NCI-H1417 (cell line): ENCODE measurements at regions not wholly inside any gene's neighbourhood (a gene's known extent, or its start where the extent isn't known, plus 50 kb on each side); places are given as distances from the start of the nearest gene placed in this dataset.

Experiments
- DNase-seq, 3 experiments: peaks; one replicate each; lab custom pipeline; 2025; lab: John Stamatoyannopoulos, UW

- no peak for DNase-seq
Measured at GRCh38 chr5:143664623-143665022, 147.3 kb upstream of the HMHB1 start.

DNA sequence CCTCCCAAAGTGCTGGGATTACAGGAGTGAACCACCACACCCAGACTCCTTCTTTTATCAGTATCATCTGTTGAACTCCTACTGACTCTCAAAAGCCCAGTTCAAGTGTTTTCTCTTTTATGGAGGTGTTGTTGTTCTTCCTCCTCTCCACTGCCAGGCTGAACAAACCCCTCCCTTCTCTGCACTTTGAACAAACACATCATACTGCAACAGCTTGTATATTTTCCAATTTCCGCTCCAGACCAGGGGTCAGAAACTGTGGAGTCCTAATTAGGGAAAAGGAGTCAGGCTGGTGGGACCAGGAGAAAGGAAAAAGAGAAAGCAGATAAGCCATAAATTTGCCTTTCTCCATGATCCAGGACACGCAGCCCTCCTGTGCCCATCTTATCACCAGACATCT is 148.1 kb upstream of the HMHB1 start:
- DNase-seq: no peak

DNA sequence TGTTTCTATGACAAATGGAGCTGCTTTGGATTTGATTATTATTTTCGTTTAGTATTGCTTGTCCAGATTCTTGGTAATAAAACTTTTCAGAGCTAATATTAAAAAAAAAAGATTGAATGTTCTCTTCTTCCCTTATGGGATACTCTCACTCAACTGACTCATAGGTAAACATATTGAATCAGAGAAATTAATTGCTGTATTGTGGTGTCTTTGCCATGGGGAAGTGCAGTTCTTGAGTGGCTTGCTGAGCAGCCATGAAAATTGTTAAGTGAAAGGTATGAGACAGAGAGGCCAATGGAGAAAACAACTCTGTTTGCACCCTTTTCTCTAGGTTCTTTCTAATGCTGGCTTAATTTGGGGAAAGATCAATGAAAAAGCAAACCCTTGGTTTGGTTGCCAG is 149.9 kb upstream of the HMHB1 start:
- DNase-seq: no peak

DNA sequence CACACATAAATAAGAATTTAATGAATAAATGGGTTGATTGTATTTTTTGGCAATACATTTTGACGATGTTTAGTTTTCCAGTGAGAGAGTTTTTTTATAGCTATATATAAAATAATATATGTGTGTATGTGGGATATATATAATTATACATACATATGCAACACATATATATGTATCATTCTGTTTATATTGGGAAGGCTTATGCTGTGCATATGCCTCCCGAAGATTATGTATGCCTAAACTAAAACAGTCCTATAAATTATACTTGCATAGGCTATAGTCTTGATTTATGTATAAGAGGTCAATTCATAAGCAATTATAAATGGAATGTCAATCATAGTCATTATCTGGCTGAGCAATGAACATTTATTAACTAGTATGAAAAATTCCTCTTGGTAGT is 151.3 kb upstream of the HMHB1 start:
- no peak for DNase-seq

DNA sequence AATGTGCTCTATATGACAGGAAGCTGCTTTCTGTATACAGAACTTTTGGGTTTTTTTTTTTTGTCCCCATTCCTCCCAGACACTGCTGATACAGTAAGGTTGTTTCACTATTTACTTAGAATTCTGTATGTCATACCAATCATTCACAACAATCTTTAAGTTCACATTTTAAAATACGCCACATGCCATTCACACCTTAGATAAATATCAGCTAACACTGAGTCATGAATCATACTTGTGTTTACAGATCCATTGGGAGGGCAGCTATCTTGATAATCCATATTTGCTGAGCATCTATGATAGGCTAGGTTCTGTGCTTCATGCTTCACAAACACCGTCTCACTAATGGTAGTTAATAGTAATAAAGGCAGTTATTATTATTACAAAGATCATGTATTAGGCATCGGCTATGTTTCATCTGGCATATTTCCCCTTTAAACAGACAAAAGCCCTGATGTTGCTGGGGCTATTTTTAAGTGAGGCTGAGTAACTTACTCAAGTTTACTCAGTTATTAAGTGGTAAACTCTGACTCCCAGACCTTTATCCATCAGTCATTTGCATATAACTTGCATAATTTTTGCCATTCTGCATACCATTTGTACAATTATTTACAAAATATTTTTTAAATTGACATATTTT is 152.2 kb upstream of the HMHB1 start:
- DNase-seq: peak in 2 of 3 experiments; percentile 1 to 21

DNA sequence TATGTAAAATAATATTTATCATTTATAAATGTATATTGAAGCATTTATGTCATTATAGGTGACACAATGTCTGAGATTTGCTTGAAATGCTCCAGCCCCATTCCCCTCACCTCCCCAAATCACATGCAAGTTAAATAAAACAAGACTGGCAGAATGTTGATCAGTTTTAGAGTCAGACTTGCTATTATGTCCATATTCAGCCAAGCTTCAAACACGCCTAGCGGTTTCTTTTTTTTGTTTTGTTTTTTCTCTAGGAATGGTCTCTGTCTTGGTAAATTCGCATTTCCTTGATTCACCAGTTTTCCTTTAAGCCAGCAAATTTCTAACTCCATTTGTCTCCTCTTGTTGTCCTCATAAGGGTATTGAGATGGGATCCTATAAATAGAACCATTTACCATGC is 153.0 kb upstream of the HMHB1 start:
- no peak for DNase-seq

- DNase-seq: peak; percentile 75 to 95 (median 95)
Measured at GRCh38 chr5:143657647-143658285, 154.2 kb upstream of the HMHB1 start.

GRCh38 chr5:143653766-143654282 is 158.1 kb upstream of the HMHB1 start:
- DNase-seq: no peak

DNA sequence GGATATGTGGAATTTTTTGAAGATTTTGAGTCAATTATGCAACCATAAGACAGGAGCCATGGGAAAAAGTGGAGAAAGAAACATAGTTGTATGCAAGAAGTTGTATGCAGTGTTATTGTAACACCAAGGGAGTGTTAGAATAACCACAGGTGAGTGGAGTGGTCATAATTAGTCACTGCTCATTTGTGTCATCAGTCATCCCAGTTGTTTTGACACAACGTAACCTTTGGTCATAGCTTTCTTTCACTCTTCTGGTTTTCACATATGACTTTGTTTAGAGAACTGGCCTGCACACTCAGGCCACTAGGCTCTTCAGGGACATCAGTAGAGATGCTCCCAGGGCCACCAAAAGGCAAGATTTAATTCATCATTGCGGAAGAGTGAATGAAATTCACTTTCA is 158.7 kb upstream of the HMHB1 start:
- no peak for DNase-seq

DNA sequence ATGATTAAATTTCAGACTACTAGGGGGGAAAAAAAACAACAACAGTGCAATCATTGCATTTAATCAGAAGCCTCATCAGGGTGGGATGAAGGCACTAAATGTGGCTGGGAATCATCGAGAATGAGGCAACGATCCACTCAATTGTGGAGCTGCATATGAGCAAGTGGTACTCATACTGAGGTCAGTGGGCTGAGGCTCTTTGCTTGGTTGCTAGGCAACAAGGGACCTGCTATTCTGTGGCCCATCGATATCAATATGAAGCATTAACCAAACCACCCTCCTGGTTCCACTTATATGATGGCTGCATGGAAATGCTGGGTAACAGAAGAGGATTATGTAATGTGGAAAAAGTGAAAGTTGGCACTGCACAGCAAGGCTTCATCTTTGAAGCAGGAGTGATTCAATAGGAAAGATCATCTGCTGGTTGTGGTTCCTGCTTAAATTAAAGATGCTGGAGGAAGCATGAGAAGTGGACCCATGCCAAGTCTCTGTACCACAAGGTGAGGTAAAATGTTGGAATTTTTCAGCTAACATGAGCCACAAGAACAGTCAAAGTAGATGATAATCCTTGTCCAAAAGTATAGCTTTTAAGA is 159.8 kb upstream of the HMHB1 start:
- peak in 1 of 3 experiments; percentile 22 for DNase-seq

GRCh38 chr5:143649937-143650621 is 161.9 kb upstream of the HMHB1 start:
- DNase-seq: no peak

- DNase-seq: peak in 1 of 3 experiments; percentile 12
Measured at GRCh38 chr5:143648696-143649095, 163.3 kb upstream of the HMHB1 start.

GRCh38 chr5:143646961-143647360 is 165.0 kb upstream of the HMHB1 start:
- DNase-seq: peak; percentile 5 to 73 (median 62)

DNA sequence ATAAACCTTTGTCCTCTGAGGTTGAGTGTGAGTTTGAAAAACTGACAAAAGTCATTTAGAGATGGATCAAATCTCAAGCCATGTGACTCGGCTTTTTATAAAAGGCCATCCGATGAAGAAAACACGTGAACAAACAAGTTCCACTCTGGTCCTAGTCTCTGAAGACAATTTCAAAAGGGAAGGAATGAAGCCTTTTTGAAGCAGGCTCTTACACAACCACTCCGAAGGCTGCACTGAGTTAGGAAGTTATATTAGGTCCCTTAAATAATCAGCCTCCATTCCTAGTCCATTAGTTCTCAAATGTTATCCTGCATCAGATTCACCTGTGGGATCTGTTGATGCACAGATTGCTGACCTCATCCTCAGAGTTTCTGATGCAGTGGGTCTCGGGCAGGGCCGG is 166.6 kb upstream of the HMHB1 start:
- no peak for DNase-seq

DNA sequence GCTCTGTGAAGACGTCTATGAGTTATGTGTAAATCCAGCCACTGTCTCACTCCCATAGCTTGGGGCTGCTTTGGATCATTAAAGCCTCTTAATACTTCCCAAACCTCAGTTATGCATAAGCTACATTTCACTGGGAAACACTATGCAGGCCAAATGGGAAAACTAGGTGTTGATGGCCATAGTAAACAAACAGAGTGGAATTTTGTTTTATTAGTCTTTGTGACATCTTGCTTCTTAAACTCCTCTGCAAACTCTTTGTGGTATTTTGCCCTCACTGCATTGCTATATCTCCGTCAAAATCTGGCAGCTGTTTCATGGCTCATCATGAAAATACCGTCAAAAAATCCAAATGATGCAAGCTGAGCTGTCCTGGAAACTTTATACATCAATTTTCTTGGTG is 167.2 kb upstream of the HMHB1 start:
- no peak for DNase-seq

DNA sequence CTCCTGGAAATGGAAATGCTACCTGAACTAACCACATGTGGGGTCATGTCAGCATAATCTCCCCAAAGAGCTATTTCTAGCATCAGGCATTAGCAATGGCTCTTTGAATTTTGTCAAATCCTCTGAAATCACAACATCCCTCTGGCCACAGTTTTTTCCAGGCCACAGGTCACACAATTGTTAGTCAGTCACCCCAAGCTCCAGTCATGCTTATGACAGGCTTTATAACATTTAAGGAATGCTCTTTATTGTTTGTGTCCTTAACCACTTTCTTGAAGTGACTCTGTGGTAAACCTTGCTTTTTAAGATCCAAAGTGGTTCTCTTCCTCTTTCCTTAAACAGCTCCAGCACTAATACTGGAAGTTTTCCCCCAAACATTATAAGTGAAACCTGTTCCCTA is 169.2 kb upstream of the HMHB1 start:
- no peak for DNase-seq

DNA sequence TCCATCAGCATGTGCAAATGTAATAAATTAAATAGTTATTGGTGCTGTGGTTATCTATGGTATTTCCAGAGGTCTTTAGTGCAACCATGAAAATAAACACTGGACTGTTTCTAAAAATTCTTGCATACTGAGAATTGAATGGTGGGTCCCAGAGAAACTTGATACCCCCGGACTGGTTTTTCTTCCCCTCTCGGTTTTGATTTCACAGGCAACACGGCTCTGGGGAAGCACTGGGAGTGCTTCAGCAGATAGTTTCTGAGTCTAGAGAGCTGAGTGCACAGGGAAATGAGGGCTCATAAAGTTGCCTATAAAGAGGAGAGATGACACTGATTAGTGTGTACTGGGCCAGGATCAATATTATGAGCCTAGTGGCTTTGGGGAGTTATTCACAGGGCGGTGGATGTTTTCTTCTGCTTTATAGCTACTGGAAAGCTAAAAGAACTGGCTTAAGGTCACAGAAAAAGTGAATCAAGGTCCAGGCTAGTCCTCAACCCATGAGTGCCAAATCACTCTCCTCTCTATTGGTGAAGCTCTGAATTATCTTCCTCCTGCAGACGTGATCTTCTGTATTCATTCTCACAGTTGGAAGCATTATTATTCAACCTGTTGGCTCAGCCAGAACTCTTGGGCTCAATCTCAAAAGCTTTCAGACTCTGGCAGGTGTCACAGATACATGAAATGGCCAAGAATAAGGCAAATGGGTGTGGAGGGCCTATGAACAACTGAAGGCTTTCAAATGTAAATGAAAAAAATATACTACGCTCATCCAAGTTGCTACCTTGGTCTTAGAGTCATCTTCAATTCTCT is 170.2 kb upstream of the HMHB1 start:
- no peak for DNase-seq

- DNase-seq: peak in 1 of 3 experiments; percentile 2
Measured at GRCh38 chr5:143638654-143639053, 173.3 kb upstream of the HMHB1 start.

- DNase-seq: no peak
Measured at GRCh38 chr5:143636931-143637528, 174.9 kb upstream of the HMHB1 start.

GRCh38 chr5:143635888-143636287 is 176.1 kb upstream of the HMHB1 start:
- no peak for DNase-seq

DNA sequence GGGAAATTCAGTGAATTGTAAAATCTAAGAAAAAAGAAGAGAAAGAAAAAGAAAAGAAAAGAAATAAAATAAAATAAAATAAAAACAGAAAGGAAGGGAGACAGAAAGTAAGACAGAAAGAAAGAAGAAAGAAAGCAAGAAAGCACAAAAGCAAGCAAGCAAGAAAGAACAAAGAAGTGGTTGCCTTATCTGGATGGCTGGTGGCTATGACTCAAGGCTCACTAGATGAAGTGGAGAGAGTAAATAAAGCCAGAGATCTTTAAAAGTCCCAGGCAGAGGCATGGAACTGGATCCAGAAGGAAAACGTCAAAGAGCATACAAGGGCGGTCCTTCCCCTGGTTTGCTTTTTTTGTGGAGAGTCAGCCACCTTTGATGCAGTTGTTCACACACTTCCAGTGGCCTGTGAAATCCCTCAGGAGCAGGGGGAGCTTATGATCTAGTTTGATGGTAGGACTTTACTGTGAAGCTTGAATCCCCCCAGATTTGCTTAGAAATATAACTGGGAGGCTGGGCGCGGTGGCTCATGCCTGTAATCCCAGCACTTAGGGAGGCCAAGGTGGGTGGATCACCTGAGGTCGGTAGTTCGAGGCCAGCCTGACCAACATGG is 176.7 kb upstream of the HMHB1 start:
- no peak for DNase-seq
